Skeletal muscle tissue (tissue), 3 donors: ENCODE measurements at regions not wholly inside any gene's neighbourhood (a gene's known extent, or its start where the extent isn't known, plus 50 kb on each side); places are given as distances from the start of the nearest gene placed in this dataset.

Experiments
- H3K27ac ChIP-seq: one replicate; pipeline ENCODE4 v1.7.0; 2013; ENCODE audit warnings: mild to moderate bottlenecking, low read depth, low read length, inconsistent platforms
- H3K27me3 ChIP-seq, 3 donors: one replicate each; pipeline ENCODE4 v1.7.0; 2013; ENCODE audit warnings: low read length in 3 of 3; ENCODE audit not compliant: control insufficient read depth in 3 of 3, insufficient read depth in 3 of 3
- H3K36me3 ChIP-seq, 3 donors: one replicate each; pipeline ENCODE4 v1.7.0; 2013; ENCODE audit warnings: low read length in 3 of 3; ENCODE audit not compliant: control insufficient read depth in 3 of 3, insufficient read depth in 3 of 3
- H3K4me1 ChIP-seq, 3 donors: one replicate each; pipeline ENCODE4 v1.7.0; 2013; ENCODE audit warnings: low read length in 3 of 3, mild to moderate bottlenecking in 3 of 3; ENCODE audit not compliant: control insufficient read depth in 3 of 3, insufficient read depth in 3 of 3
- H3K4me3 ChIP-seq, 3 donors: one replicate each; pipeline ENCODE4 v1.7.0; 2013; ENCODE audit warnings: low read length in 3 of 3
- H3K9ac ChIP-seq, 3 donors: one replicate each; pipeline ENCODE4 v1.7.0; 2013; ENCODE audit warnings: low read length in 3 of 3, mild to moderate bottlenecking in 3 of 3, moderate library complexity in 2 of 3, low read depth in 1 of 3
- H3K9me3 ChIP-seq, 3 donors: one replicate each; pipeline ENCODE4 v1.7.0; 2013; ENCODE audit warnings: low read length in 3 of 3; ENCODE audit not compliant: control insufficient read depth in 3 of 3
- donor health status: Osteomylitis.

DNA sequence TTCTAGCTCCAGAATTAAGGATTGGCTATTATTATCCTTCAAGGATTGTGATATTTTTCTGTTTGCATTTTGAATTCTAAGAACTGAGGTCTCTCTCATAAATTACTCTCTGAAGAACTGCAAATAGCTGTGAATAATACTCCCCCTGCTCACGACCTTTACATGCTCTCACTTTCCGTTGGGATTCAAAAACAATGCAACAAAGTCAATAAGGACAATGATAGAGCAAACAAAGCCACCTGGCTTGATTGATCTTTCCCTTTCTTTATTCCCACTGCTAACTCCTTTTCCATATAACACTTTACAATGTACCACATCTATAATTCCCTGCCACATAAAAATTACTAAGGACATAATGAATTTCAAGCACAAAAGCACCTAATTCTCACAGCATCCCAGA is 523.0 kb upstream of the CA10 start:
- H3K9ac ChIP-seq, result no peak overlapping the region
- no peaks in the 10 kb centered on the region for H3K4me1 ChIP-seq
- no peak overlapping the region for H3K27ac ChIP-seq
- H3K27me3 ChIP-seq, result peaks cover 0 to 2% (median 0%) of the 10 kb centered on the region in 3 donors
- peaks cover 0 to 2% (median 0%) of the 10 kb centered on the region in 3 donors for H3K9me3 ChIP-seq
- no peaks in the 10 kb centered on the region for H3K36me3 ChIP-seq
- H3K4me3 ChIP-seq, result no peak overlapping the region

DNA sequence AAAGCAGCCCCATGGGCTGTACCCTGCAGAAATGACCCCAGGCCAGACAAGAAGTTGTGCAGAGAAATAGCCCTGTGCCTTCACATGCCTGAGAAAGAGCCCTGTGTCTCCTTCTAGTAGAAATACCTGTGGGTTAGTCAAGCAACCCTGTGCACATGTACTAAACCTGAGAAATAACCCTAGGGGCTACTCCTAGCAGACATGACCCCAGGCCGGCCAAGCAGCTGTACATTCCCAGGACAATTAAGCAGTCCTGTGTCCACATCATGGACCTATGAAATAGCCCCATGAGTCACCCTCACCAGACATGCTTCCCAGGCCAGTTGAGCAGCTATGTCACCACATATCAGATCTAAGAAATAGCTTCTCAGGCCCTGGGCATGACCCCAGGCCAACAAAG is 519.7 kb upstream of the CA10 start:
- Histone ChIP-seq H3K36me3 (no peaks in the 10 kb centered on the region), H3K9me3 (peaks cover 0 to 2% (median 0%) of the 10 kb centered on the region in 3 donors), H3K27ac (no peak overlapping the region), H3K9ac (no peak overlapping the region), H3K4me1 (no peaks in the 10 kb centered on the region), H3K27me3 (no peaks in the 10 kb centered on the region), H3K4me3 (no peak overlapping the region)

DNA sequence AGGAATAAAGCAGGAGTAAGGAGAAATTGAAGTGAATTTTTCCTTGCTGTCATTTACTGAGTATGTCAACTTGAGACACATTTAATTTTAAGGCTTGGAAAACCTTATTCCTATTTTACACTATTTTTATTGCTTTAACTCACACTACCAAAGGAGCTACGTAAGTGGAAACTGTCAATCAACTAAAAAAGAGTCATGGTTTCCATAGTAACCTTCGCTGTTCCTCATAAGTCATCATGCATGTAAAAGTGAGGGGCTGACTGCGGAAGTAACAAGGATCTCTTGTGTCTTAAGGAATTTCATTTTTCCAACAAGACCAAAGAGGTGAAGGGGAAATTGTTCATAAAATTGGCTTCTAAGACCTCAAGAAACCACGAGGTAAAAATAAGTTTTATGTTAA is 516.2 kb upstream of the CA10 start:
- Histone ChIP-seq H3K9ac (no peak overlapping the region), H3K9me3 (peaks cover 0 to 2% (median 0%) of the 10 kb centered on the region in 3 donors), H3K27ac (no peak overlapping the region), H3K36me3 (no peaks in the 10 kb centered on the region), H3K4me1 (no peaks in the 10 kb centered on the region), H3K27me3 (no peaks in the 10 kb centered on the region), H3K4me3 (no peak overlapping the region)

DNA sequence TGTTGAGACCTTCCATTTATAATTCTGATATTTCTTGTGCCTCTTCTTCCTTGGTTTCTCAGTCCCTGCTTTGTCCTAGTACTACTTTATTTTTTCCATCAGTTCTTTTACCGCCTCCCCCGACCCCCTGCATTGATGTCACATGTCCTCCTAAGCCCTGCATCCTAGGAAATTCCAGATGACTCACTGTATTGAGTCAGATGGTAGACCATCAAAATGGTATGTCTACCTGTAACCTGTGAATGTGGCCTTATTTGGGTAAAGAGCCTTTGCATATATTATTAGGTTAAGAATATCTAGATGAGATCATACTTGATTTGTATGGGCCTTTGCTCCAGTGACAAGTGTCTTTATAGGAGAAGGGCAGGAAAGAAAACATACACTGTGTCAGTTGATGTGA is 515.3 kb upstream of the CA10 start:
- Histone ChIP-seq H3K27ac (no peak overlapping the region), H3K4me3 (no peak overlapping the region), H3K9me3 (peaks cover 0 to 2% (median 0%) of the 10 kb centered on the region in 3 donors), H3K4me1 (no peaks in the 10 kb centered on the region), H3K27me3 (no peaks in the 10 kb centered on the region), H3K36me3 (no peaks in the 10 kb centered on the region), H3K9ac (no peak overlapping the region)

DNA sequence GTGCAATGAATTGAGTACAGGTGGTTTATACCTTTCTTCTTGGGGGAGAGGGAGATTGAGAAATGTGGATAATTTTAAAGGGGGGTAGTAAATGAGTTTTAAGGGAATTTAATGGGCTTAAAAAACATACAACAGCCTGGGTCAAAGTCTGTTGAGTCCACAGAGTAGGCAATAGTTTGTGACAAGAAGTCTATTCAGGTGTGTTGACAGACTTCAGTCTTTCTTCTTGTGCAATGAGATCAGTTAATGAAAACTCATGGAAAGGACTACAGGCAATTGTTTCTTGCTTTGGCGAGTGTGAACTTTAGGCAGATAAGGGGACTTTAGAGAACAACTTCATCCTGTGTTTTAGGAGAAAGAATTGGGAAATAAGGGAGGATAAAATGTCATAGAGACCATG is 507.8 kb upstream of the CA10 start:
- Histone ChIP-seq H3K27ac (no peak overlapping the region), H3K4me3 (no peak overlapping the region), H3K27me3 (no peaks in the 10 kb centered on the region), H3K4me1 (no peaks in the 10 kb centered on the region), H3K36me3 (no peaks in the 10 kb centered on the region), H3K9me3 (no peaks in the 10 kb centered on the region), H3K9ac (no peak overlapping the region)

DNA sequence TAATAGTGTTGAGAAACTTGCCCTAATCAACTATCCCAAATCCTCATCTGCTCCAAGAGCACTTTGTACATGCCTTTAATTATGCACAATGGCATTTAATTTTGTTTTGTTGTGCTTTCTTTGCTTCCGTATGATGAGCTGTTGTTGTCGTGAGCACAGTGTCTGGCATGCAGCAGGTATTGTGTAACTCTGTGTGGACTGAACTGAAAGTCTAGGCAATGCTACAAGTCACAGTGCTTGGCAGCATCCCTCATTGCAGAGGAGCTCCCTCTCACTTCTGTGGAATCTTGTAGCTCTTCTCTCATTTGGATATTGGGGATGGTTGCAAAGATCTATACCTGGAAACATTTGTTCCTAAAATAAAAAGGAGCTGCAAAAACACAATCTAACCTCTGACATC is 502.2 kb upstream of the CA10 start:
- H3K27ac ChIP-seq, result no peak overlapping the region
- peaks cover 0 to 2% (median 0%) of the 10 kb centered on the region in 3 donors for H3K4me1 ChIP-seq
- H3K9ac ChIP-seq, result no peak overlapping the region
- no peaks in the 10 kb centered on the region for H3K36me3 ChIP-seq
- no peaks in the 10 kb centered on the region for H3K9me3 ChIP-seq
- H3K4me3 ChIP-seq, result peak overlapping the region in 1 of 3 donors; percentile 3
- H3K27me3 ChIP-seq, result no peaks in the 10 kb centered on the region

DNA sequence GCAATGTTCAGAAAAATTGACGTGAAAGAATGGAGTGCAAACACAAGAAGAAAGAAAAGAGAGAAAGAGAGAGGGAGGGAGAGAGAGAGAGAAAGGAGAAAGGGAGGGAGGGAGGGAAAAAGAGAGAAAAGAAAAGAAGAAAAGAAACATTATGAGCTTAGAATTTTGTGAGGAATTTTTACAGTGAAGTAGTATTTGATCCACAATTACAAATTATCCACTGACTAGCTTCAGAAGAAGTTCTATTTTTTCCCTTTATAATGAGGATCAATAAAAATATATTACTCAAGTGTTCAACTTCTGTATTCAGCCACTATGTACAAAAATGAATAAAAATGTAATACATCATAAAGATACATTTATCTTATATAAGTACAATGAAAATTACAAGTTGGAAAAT is 494.5 kb upstream of the CA10 start:
- Histone ChIP-seq H3K4me3 (no peak overlapping the region), H3K27ac (no peak overlapping the region), H3K4me1 (no peaks in the 10 kb centered on the region), H3K9ac (no peak overlapping the region), H3K27me3 (no peaks in the 10 kb centered on the region), H3K36me3 (no peaks in the 10 kb centered on the region), H3K9me3 (no peaks in the 10 kb centered on the region)

DNA sequence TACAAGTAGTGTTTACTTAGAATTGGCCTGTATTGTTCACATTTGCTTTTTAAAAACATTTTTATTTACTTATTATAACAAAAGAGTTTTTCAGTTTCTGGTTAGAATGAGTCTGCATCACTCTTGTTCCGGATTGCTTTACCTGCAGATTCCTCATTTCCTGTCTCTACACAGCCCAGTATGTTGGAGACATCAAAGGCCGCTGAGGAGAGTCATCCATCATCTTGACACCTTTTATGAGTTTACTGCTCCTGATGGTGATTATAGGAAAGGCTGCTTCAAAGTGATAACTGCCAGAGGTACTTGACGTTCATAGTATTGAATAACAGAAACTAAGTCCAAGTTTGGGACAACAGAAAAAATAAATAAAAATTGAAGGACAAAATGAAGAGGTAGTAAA is 490.5 kb upstream of the CA10 start:
- no peak overlapping the region for H3K9ac ChIP-seq
- H3K9me3 ChIP-seq, result no peaks in the 10 kb centered on the region
- H3K27me3 ChIP-seq, result no peaks in the 10 kb centered on the region
- no peaks in the 10 kb centered on the region for H3K36me3 ChIP-seq
- H3K4me1 ChIP-seq, result no peaks in the 10 kb centered on the region
- H3K27ac ChIP-seq, result no peak overlapping the region
- H3K4me3 ChIP-seq, result no peak overlapping the region

DNA sequence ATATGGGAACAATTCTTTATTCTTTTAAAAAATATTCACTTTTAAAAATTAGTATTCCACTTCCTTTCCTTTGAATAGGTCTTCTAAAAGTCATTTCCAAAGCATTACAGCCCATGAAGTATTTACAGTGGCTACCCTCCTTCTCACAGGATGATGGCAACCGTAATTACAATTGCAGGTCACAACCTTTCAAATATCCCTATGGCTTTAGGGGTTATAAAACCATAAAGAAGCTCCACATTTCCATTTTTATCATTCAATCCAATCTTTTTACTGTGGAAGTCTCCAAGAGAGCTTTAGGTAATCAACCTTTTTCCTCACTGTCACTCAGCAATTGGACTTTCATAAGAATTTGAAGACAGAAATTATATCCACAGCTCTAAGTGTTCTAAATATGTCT is 488.9 kb upstream of the CA10 start:
- Histone ChIP-seq H3K4me1 (no peaks in the 10 kb centered on the region), H3K9ac (no peak overlapping the region), H3K4me3 (no peak overlapping the region), H3K27ac (no peak overlapping the region), H3K9me3 (no peaks in the 10 kb centered on the region), H3K27me3 (no peaks in the 10 kb centered on the region), H3K36me3 (no peaks in the 10 kb centered on the region)

DNA sequence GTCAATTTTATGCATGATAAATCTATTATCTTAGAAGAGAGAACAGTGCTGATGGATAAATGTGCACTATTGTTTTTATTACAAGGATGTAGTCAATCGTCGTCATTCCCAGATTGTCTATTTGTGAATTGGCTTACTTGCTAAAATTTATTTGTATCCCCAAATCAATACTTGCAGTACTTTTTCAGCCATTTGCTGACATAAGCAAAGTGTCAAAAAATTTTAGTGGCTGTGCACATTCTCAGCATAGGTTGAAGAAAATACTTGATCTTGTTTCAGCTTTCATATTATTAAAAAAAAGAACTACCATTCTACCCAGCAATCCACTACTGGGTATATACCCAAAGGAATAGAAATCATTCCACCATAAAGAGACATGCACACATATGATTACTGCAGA is 477.9 kb upstream of the CA10 start:
- Histone ChIP-seq H3K4me1 (no peaks in the 10 kb centered on the region), H3K9ac (no peak overlapping the region), H3K27ac (no peak overlapping the region)

DNA sequence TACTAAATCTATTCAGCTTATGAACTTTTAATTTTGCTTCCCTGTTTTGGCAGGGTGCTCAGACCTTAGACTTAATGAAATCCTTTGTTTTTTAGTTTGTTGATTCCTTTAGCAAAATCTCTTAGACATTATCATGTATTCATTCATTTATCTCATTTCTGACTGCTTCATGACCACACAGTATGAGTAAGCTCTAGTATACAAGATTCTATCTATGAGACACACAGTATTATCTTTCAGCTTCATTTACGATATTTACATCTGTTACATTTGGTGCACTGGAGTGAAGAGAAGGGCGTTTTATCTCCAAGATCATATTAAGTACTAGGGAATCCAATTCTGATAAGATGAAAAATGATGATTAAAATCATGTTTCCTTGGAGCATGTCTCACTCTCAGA is 448.1 kb upstream of the CA10 start:
- Histone ChIP-seq H3K4me3 (no peak overlapping the region), H3K9me3 (no peaks in the 10 kb centered on the region), H3K27me3 (no peaks in the 10 kb centered on the region), H3K27ac (no peak overlapping the region), H3K9ac (no peak overlapping the region), H3K36me3 (no peaks in the 10 kb centered on the region), H3K4me1 (no peaks in the 10 kb centered on the region)

More for the DNA sequence above, 477.9 kb upstream of the CA10 start:
- no peaks in the 10 kb centered on the region for H3K36me3 ChIP-seq
- H3K4me3 ChIP-seq, result no peak overlapping the region
- H3K27me3 ChIP-seq, result no peaks in the 10 kb centered on the region
- no peaks in the 10 kb centered on the region for H3K9me3 ChIP-seq
